Mesendoderm (in vitro differentiated cells): ENCODE measurements at regions not wholly inside any gene's neighbourhood (a gene's known extent, or its start where the extent isn't known, plus 50 kb on each side); places are given as distances from the start of the nearest gene placed in this dataset.

Experiments
- DNase-seq: peaks from one replicate; pipeline ENCODE4 v3.0.0; 2013
- H2AK5ac ChIP-seq: 2 replicates; pipeline ENCODE4 v1.6.1; 2013; ENCODE audit warnings: low read length, inconsistent platforms
- H2BK120ac ChIP-seq: 2 replicates; pipeline ENCODE4 v1.6.1; 2013; ENCODE audit warnings: low read depth, mild to moderate bottlenecking, low read length, moderate library complexity, mixed read lengths
- H2BK15ac ChIP-seq: replicated peaks from 2 replicates; pipeline ENCODE4 v1.6.1; 2013; ENCODE audit warnings: low read depth, mild to moderate bottlenecking, moderate library complexity
- H2BK5ac ChIP-seq: 2 replicates; pipeline ENCODE4 v1.6.1; 2013; ENCODE audit warnings: low read length, inconsistent platforms
- H3K18ac ChIP-seq: 2 replicates; pipeline ENCODE4 v1.6.1; 2013; ENCODE audit warnings: mild to moderate bottlenecking, low read length, mixed read lengths
- H3K23ac ChIP-seq: one replicate; pipeline ENCODE4 v1.6.1; 2013; ENCODE audit warnings: low read length
- H3K27ac ChIP-seq: 2 replicates; pipeline ENCODE4 v1.5.1; 2013; ENCODE audit warnings: low read depth, mild to moderate bottlenecking, inconsistent platforms, low read length, moderate library complexity
- H3K27me3 ChIP-seq: 2 replicates; pipeline ENCODE4 v1.6.1; 2013; ENCODE audit warnings: low read length, control low read depth, mild to moderate bottlenecking, inconsistent platforms; ENCODE audit not compliant: insufficient read depth, poor library complexity
- H3K36me3 ChIP-seq: 2 replicates; pipeline ENCODE4 v1.6.1; 2013; ENCODE audit warnings: low read length, inconsistent platforms; ENCODE audit not compliant: control insufficient read depth, insufficient read depth
- H3K4ac ChIP-seq: one replicate; pipeline ENCODE4 v1.6.1; 2013; ENCODE audit warnings: low read depth, mild to moderate bottlenecking, low read length, moderate library complexity
- H3K4me1 ChIP-seq: 2 replicates; pipeline ENCODE4 v1.6.1; 2013; ENCODE audit warnings: low read depth, low read length, inconsistent platforms; ENCODE audit not compliant: control insufficient read depth
- H3K4me2 ChIP-seq: 2 replicates; pipeline ENCODE4 v1.6.1; 2013; ENCODE audit warnings: low read length
- H3K4me3 ChIP-seq: 2 replicates; pipeline ENCODE4 v1.5.1; 2013; ENCODE audit warnings: mild to moderate bottlenecking, low read length
- H3K56ac ChIP-seq: one replicate; pipeline ENCODE4 v1.6.1; 2013; ENCODE audit warnings: low read length
- H3K79me1 ChIP-seq: 2 replicates; pipeline ENCODE4 v1.6.1; 2013; ENCODE audit warnings: low read length, inconsistent platforms
- H3K79me2 ChIP-seq: 2 replicates; pipeline ENCODE4 v1.6.1; 2013; ENCODE audit warnings: mild to moderate bottlenecking, low read length; ENCODE audit not compliant: control insufficient read depth, insufficient read depth
- H3K9ac ChIP-seq: 2 replicates; pipeline ENCODE4 v1.6.1; 2013; ENCODE audit warnings: low read length, inconsistent platforms
- H4K5ac ChIP-seq: one replicate; pipeline ENCODE4 v1.6.1; 2013; ENCODE audit warnings: low read length
- H4K8ac ChIP-seq: one replicate; pipeline ENCODE4 v1.6.1; 2013; ENCODE audit warnings: low read depth, mild to moderate bottlenecking, control low read depth, low read length, moderate library complexity
- WGBS: extraction: QIAGEN DNeasy Blood & Tissue Kit; methylation state at CpG from one replicate; pipeline ENCODE4 v1.1.7; 2013; ENCODE audit warnings: low lambda C conversion rate, missing lambda C conversion rate; ENCODE audit not compliant: insufficient coverage; ENCODE audit errors: extremely low coverage; 5-methylcytosine and 5-hydroxymethylcytosine counted together

DNA sequence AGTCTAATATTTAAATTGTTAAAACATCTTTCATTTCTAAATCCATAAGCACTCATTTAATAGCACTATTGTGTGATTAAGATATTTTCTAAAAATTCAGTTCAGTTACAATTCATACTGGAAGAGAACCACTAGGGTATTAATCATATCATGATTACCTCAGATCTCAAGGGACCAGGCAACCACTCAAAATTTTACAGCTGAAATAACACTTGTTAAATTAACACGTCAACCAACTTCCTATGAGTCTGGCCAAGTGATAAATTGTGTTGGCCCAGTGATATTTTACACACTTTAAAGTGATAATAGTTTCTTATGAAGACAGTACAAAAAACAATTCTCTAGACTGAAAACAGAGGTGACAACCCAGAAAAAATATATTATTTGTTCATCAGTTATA, 869.0 kb upstream of the ADGRB3 start:
- H2AK5ac ChIP-seq = no peak overlapping the region
- H3K56ac ChIP-seq = no peak overlapping the region
- H3K79me1 ChIP-seq = no peaks in the 10 kb centered on the region
- no peaks in the 10 kb centered on the region for H3K36me3 ChIP-seq
- H4K8ac ChIP-seq = no peak overlapping the region
- no peak overlapping the region for H2BK15ac ChIP-seq
- no peaks in the 10 kb centered on the region for H3K27me3 ChIP-seq
- no peak overlapping the region for H2BK5ac ChIP-seq
- no peak overlapping the region for H4K5ac ChIP-seq
- no peaks in the 10 kb centered on the region for H3K79me2 ChIP-seq
- H3K4me2 ChIP-seq = no peak overlapping the region
- no peak overlapping the region for H3K9ac ChIP-seq
- H3K4me1 ChIP-seq = no peaks in the 10 kb centered on the region
- no peak overlapping the region for H2BK120ac ChIP-seq
- no peak overlapping the region for H3K18ac ChIP-seq
- no peak overlapping the region for H3K23ac ChIP-seq
- no peak overlapping the region for H3K4me3 ChIP-seq
- WGBS = no CpG with 5 or more reads among the region's 1 CpG
- H3K27ac ChIP-seq = no peak overlapping the region
- no peak overlapping the region for H3K4ac ChIP-seq
- no peak for DNase-seq

DNA sequence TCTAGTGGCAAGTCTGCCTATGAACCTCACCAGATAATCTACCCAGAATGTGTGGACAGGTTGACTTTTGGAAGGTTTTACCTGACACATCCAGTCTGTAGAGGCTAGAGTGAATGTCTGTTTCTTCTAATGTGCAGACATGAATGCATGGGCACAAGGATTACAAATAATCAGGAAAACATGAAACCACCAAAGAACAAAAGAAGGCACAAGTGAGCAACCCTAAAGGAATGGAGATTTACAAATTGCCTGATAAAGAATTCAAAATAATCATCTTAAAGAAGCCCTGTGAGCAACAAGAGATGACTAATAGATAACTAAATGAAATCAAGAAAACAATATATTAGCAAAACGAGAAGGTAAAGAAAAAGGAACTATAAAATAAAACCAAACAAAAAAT, 876.1 kb upstream of the ADGRB3 start:
- no peak for DNase-seq
- Histone ChIP-seq H3K23ac (no peak overlapping the region), H3K4me2 (no peak overlapping the region), H2BK5ac (no peak overlapping the region), H2BK15ac (no peak overlapping the region), H4K8ac (no peak overlapping the region), H3K36me3 (no peaks in the 10 kb centered on the region), H3K4ac (no peak overlapping the region), H2BK120ac (no peak overlapping the region), H3K56ac (no peak overlapping the region), H3K18ac (no peak overlapping the region), H3K4me1 (no peaks in the 10 kb centered on the region), H3K9ac (no peak overlapping the region), H4K5ac (no peak overlapping the region), H3K4me3 (no peak overlapping the region), H2AK5ac (no peak overlapping the region), H3K27me3 (no peaks in the 10 kb centered on the region), H3K79me1 (no peaks in the 10 kb centered on the region), H3K27ac (no peak overlapping the region), H3K79me2 (no peaks in the 10 kb centered on the region)
- whole genome bisulfite sequencing = no CpG with 5 or more reads among the region's 1 CpG

DNA sequence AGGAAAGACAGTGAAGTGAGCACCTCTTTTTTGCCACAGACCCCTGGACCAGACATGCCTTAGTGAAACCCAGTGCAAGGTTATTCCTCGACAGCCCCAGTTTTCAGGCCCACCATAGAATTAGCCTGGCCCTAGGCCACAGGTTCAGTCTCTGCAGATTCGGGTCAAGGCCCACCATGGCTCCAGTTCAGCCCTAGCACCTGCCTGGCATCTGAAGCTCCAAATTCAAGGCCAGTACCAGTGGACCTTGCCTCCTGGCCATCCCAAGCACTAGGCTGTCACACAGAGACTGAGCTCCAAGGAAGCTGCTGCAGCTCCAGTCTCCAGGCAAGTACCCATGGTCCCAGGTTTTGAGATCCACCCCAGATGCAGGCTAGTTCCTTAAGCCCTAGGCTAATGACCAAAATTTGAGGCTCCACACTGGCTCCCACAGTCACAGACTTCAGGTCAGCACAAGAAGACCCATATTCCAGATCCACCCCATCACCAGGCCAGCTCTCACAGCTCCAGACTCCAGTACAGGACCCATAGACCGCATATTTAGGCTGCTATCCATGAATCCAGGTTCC, 877.5 kb upstream of the ADGRB3 start:
- H3K4me1 ChIP-seq = no peaks in the 10 kb centered on the region
- no peak overlapping the region for H2AK5ac ChIP-seq
- H4K5ac ChIP-seq = no peak overlapping the region
- DNase-seq = no peak
- H2BK5ac ChIP-seq = no peak overlapping the region
- no peak overlapping the region for H3K4me3 ChIP-seq
- H3K36me3 ChIP-seq = no peaks in the 10 kb centered on the region
- H3K4ac ChIP-seq = no peak overlapping the region
- no peaks in the 10 kb centered on the region for H3K79me2 ChIP-seq
- no peak overlapping the region for H3K23ac ChIP-seq
- no CpG with 5 or more reads among the region's 3 CpGs for WGBS
- H2BK15ac ChIP-seq = no peak overlapping the region
- no peak overlapping the region for H3K9ac ChIP-seq
- H3K27me3 ChIP-seq = no peaks in the 10 kb centered on the region
- no peak overlapping the region for H3K27ac ChIP-seq
- no peak overlapping the region for H2BK120ac ChIP-seq
- no peak overlapping the region for H3K56ac ChIP-seq
- no peaks in the 10 kb centered on the region for H3K79me1 ChIP-seq
- H3K18ac ChIP-seq = no peak overlapping the region
- no peak overlapping the region for H3K4me2 ChIP-seq
- no peak overlapping the region for H4K8ac ChIP-seq

DNA sequence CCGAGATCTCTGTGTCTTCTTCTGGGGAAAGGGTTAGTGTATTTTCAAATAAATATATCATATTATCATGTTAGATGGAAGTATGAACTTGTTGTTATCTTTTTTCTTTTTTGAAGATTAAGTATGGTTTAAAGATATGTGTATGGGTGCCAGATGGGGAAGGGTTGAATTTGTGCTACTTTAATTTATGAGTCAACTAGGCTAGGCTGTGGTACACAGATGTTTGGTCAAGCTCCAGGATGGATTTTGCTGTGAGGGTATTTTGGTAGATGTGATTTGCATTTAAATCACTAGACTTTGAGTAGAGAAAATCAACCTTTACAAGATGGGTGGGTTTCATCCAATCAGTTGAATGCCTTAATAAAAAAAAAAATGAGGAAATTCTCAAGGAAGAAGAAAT, 886.6 kb upstream of the ADGRB3 start:
- H4K8ac ChIP-seq = no peak overlapping the region
- WGBS = no CpG with 5 or more reads among the region's 1 CpG
- no peak overlapping the region for H2BK120ac ChIP-seq
- no peak overlapping the region for H3K56ac ChIP-seq
- H3K4me3 ChIP-seq = no peak overlapping the region
- no peaks in the 10 kb centered on the region for H3K36me3 ChIP-seq
- H3K4me1 ChIP-seq = no peaks in the 10 kb centered on the region
- H2BK5ac ChIP-seq = no peak overlapping the region
- no peak overlapping the region for H4K5ac ChIP-seq
- H3K4ac ChIP-seq = no peak overlapping the region
- H2BK15ac ChIP-seq = no peak overlapping the region
- H2AK5ac ChIP-seq = no peak overlapping the region
- H3K79me1 ChIP-seq = no peaks in the 10 kb centered on the region
- no peak overlapping the region for H3K4me2 ChIP-seq
- no peak overlapping the region for H3K27ac ChIP-seq
- no peak for DNase-seq
- no peaks in the 10 kb centered on the region for H3K27me3 ChIP-seq
- H3K18ac ChIP-seq = no peak overlapping the region
- no peak overlapping the region for H3K23ac ChIP-seq
- no peaks in the 10 kb centered on the region for H3K79me2 ChIP-seq
- no peak overlapping the region for H3K9ac ChIP-seq

DNA sequence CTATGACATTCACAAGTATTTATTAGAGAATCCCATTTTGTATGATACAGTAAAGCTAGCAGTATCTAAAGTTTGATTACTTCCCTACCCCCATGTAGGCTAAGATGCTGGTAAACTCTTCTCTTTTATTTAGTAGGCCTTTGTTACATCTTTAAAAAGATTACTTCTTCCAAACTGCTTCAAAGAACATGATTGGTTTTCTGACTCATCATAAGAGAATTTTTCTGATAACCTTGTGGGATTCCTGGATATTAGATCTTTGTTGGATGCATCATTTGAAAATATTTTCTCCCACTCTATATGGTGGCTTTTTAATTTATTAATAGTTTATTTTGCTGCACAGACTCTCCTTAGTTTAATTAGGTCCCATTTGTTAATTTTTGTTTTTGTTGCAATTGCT, 898.3 kb upstream of the ADGRB3 start:
- Histone ChIP-seq H3K4me2 (no peak overlapping the region), H2BK120ac (no peak overlapping the region)
- DNase-seq = no peak

DNA sequence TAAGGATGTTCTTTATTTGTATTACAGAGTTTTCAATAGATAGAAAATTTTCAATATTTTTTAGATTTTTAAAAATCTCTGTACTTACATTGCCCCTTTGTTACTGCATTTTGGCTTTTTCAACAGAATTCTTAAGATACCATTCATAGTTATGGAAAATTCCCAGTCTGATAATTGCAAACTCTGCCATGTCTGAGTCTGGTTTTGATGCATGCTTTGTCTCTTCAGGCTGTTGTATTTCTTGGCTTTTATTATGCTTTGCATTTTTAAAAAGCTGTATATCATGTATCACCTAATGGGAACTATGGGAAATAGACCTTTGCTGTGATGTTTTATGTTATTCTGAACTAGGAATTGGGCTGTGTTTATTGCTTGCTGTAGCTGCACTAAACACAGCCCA, 898.9 kb upstream of the ADGRB3 start:
- H2BK120ac ChIP-seq = no peak overlapping the region
- H2AK5ac ChIP-seq = no peak overlapping the region
- H4K5ac ChIP-seq = no peak overlapping the region
- H3K36me3 ChIP-seq = no peaks in the 10 kb centered on the region
- H3K27me3 ChIP-seq = no peaks in the 10 kb centered on the region
- H3K4me2 ChIP-seq = no peak overlapping the region
- H3K4me3 ChIP-seq = no peak overlapping the region
- no peak overlapping the region for H4K8ac ChIP-seq
- H3K79me1 ChIP-seq = no peaks in the 10 kb centered on the region
- no peak overlapping the region for H3K18ac ChIP-seq
- H3K79me2 ChIP-seq = no peaks in the 10 kb centered on the region
- no peak overlapping the region for H2BK15ac ChIP-seq
- no peak for DNase-seq
- H3K4ac ChIP-seq = no peak overlapping the region
- no peak overlapping the region for H3K27ac ChIP-seq
- H3K9ac ChIP-seq = no peak overlapping the region
- H3K56ac ChIP-seq = no peak overlapping the region
- H3K23ac ChIP-seq = no peak overlapping the region
- H2BK5ac ChIP-seq = no peak overlapping the region
- peaks cover 1% of the 10 kb centered on the region for H3K4me1 ChIP-seq

More for the DNA sequence above, 898.3 kb upstream of the ADGRB3 start:
- Histone ChIP-seq H3K4me1 (peaks cover 1% of the 10 kb centered on the region), H3K18ac (no peak overlapping the region), H2BK5ac (no peak overlapping the region), H4K8ac (no peak overlapping the region), H4K5ac (no peak overlapping the region), H3K23ac (no peak overlapping the region), H3K9ac (no peak overlapping the region), H3K79me2 (no peaks in the 10 kb centered on the region), H3K27me3 (no peaks in the 10 kb centered on the region), H3K79me1 (no peaks in the 10 kb centered on the region), H2AK5ac (no peak overlapping the region), H3K27ac (no peak overlapping the region), H3K4ac (no peak overlapping the region), H3K56ac (no peak overlapping the region), H3K36me3 (no peaks in the 10 kb centered on the region), H3K4me3 (no peak overlapping the region), H2BK15ac (no peak overlapping the region)
